ENCODE measurements at regions not wholly inside any gene's neighbourhood (a gene's known extent, or its start where the extent isn't known, plus 50 kb on each side); places are given as distances from the start of the nearest gene placed in this dataset.

- H3K4me3 ChIP-seq (ENCODE audit: low read depth in 2 of 2, low read length in 1 of 2): no peak overlapping the region
- peaks cover 8% of the 10 kb centered on the region for H3F3A ChIP-seq (replicated peaks; ENCODE audit: insufficient read depth)
- H3K27me3 ChIP-seq (ENCODE audit: insufficient read depth): no peaks in the 10 kb centered on the region
- CTCF ChIA-PET: interaction anchor here (0.8 to 2.5 kb wide), 3 partner anchors 16 to 413 kb away, joined by 3 to 12 read pairs (median 4); no protein-coding TSS in a partner anchor
- DNase-seq: no peak
- POLR2A ChIA-PET: interaction anchor here (1.9 kb wide), 1 partner anchor 299 kb away, joined by 5 read pairs; no protein-coding TSS in a partner anchor
- WGBS (ENCODE audit: low lambda C conversion rate): 86% methylated on average over 6 of the region's 6 CpGs
- H3K4me1 ChIP-seq (ENCODE audit: control insufficient read depth in 1 of 2, insufficient read depth in 2 of 2, low read depth in 1 of 2, low read length in 1 of 2): peaks cover 13 to 37% of the 10 kb centered on the region in 2 experiments
- H4K20me1 ChIP-seq (ENCODE audit: insufficient read depth): no peaks in the 10 kb centered on the region
- peak overlapping the region in 1 of 2 experiments; percentile 98; a peak in 1 of 4 replicates for H3K27ac ChIP-seq (ENCODE audit: low read depth in 2 of 2, low read length in 1 of 2)
- H3K36me3 ChIP-seq (replicated peaks in 1 of 2; ENCODE audit: control insufficient read depth in 1 of 2, insufficient read depth in 2 of 2, low read length in 1 of 2): no peaks in the 10 kb centered on the region
- no peaks in the 10 kb centered on the region for H3K9me2 ChIP-seq
- H3K4me2 ChIP-seq: no peak overlapping the region
- no peak overlapping the region for H3K9ac ChIP-seq
- TF ChIP-seq TCF12 (IDR thresholded peaks at IDR 0.05) (no peak), IRF3 (IDR thresholded peaks at IDR 0.05; ENCODE audit: low read depth, low read length) (no peak), SIN3A (IDR thresholded peaks at IDR 0.05; ENCODE audit: borderline replicate concordance, low read depth, low read length) (no peak), MXI1 (IDR thresholded peaks at IDR 0.05; ENCODE audit: low read depth, low read length) (no peak), POLR2AphosphoS5 (IDR thresholded peaks at IDR 0.05; ENCODE audit: low read depth, low read length) (no peak), GATA2 (CRISPR knock-in tag; IDR thresholded peaks at IDR 0.05) (no peak), GABPA (IDR thresholded peaks at IDR 0.05; ENCODE audit: low read depth) (no peak), RAD21 (IDR thresholded peaks at IDR 0.05; ENCODE audit: low read length) (no peak)
- H3K9me3 ChIP-seq: no peaks in the 10 kb centered on the region
- no peaks in the 10 kb centered on the region for H3K79me2 ChIP-seq (ENCODE audit: insufficient read depth)
- no peak overlapping the region for H2AFZ ChIP-seq (ENCODE audit: low read depth)
Measured at GRCh38 chr1:222042120-222042519, 300.2 kb upstream of the DUSP10 start.

- 72% methylated on average over 4 of the region's 4 CpGs for WGBS (ENCODE audit: low lambda C conversion rate)
- Histone ChIP-seq H3K4me1 (ENCODE audit: control insufficient read depth in 1 of 2, insufficient read depth in 2 of 2, low read depth in 1 of 2, low read length in 1 of 2) (peaks cover 13 to 37% of the 10 kb centered on the region in 2 experiments), H3K9me2 (no peaks in the 10 kb centered on the region), H2AFZ (ENCODE audit: low read depth) (no peak overlapping the region), H3K36me3 (replicated peaks in 1 of 2; ENCODE audit: control insufficient read depth in 1 of 2, insufficient read depth in 2 of 2, low read length in 1 of 2) (no peaks in the 10 kb centered on the region), H3K9me3 (no peaks in the 10 kb centered on the region), H3K27me3 (ENCODE audit: insufficient read depth) (no peaks in the 10 kb centered on the region), H3F3A (replicated peaks; ENCODE audit: insufficient read depth) (peaks cover 8% of the 10 kb centered on the region), H3K9ac (no peak overlapping the region), H3K4me2 (no peak overlapping the region), H3K4me3 (ENCODE audit: low read depth in 2 of 2, low read length in 1 of 2) (no peak overlapping the region), H3K79me2 (ENCODE audit: insufficient read depth) (no peaks in the 10 kb centered on the region), H3K27ac (ENCODE audit: low read depth in 2 of 2, low read length in 1 of 2) (no peak overlapping the region), H4K20me1 (ENCODE audit: insufficient read depth) (no peaks in the 10 kb centered on the region)
- TF ChIP-seq GATA2 (CRISPR knock-in tag; IDR thresholded peaks at IDR 0.05): no peak
- TF ChIP-seq RAD21 (IDR thresholded peaks at IDR 0.05; ENCODE audit: low read length): no peak
- no peak for TF ChIP-seq TCF12 (IDR thresholded peaks at IDR 0.05)
- TF ChIP-seq FOXJ3 (CRISPR knock-in tag; IDR thresholded peaks at IDR 0.05): no peak
- TF ChIP-seq FOXM1 (IDR thresholded peaks at IDR 0.05; ENCODE audit: low read depth): no peak
- TF ChIP-seq PBX3 (IDR thresholded peaks at IDR 0.05): no peak
- POLR2A ChIA-PET: interaction anchor here (0.6 kb wide), 1 partner anchor 15 kb away, joined by 3 read pairs; no protein-coding TSS in a partner anchor
- CTCF ChIA-PET: no interaction called here
- no peak for DNase-seq
Measured at GRCh38 chr1:222040955-222041354, 299.1 kb upstream of the DUSP10 start.
